Sigmoid colon (tissue), 6 donors: ENCODE measurements at regions not wholly inside any gene's neighbourhood (a gene's known extent, or its start where the extent isn't known, plus 50 kb on each side); places are given as distances from the start of the nearest gene placed in this dataset.
"Not testable (repeated sequence)": the region's sequence is repeated elsewhere in the genome, so short reads cannot be mapped to it uniquely, and the experiment has no call there.

Experiments
- DNase-seq: peaks from one replicate; pipeline ENCODE4 v3.0.0-alpha.2; 2019
- H3K27ac ChIP-seq, 4 donors: fragments of 200-600 bp; sonication (generic); one replicate each; pipeline ENCODE4 v1.5.1; 2016 to 2019; ENCODE audit warnings: mild to moderate bottlenecking in 1 of 4
- H3K27me3 ChIP-seq, 3 donors: fragments of 200-600 bp; sonication (generic); one replicate each; pipeline ENCODE4 v1.5.1; 2019; ENCODE audit warnings: mild to moderate bottlenecking in 1 of 3
- H3K36me3 ChIP-seq, 4 donors: fragments of 200-600 bp; sonication (generic); one replicate each; pipeline ENCODE4 v1.5.1; 2016 to 2019
- H3K4me1 ChIP-seq, 4 donors: fragments of 200-600 bp; sonication (generic); one replicate each; pipeline ENCODE4 v1.5.1; 2017 to 2019
- H3K4me3 ChIP-seq, 4 donors: fragments of 200-600 bp; sonication (generic); one replicate each; pipeline ENCODE4 v1.5.1; 2017 to 2019; ENCODE audit warnings: mild to moderate bottlenecking in 2 of 4, moderate library complexity in 1 of 4
- H3K9me3 ChIP-seq, 4 donors: fragments of 200-600 bp in 3 of 4; sonication (generic) in 3 of 4; one replicate each; pipeline versions ENCODE4 v1.5.1 to v1.6.1; 2013 to 2019
- EP300 ChIP-seq, 4 donors: sonication (generic); formaldehyde crosslinking; IDR thresholded peaks; one replicate each; pipeline ENCODE4 v1.6.1; 2017; ENCODE audit warnings: antibody characterized with exemption in 4 of 4
- POLR2A ChIP-seq, 2 donors: fragments of 450-650 bp; IDR thresholded peaks; one replicate each; pipeline ENCODE4 v1.6.1; 2016; ENCODE audit warnings: antibody characterized with exemption in 2 of 2, mild to moderate bottlenecking in 2 of 2, moderate library complexity in 2 of 2
- POLR2AphosphoS5 ChIP-seq, 4 donors: sonication (generic); formaldehyde crosslinking; IDR thresholded peaks; one replicate each; pipeline ENCODE4 v1.6.1; 2017; ENCODE audit warnings: antibody characterized with exemption in 4 of 4
- WGBS, 2 donors: extraction: QIAGEN DNeasy Blood & Tissue Kit; methylation state at CpG; one replicate each; pipeline ENCODE4 v1.1.7; 2013; 5-methylcytosine and 5-hydroxymethylcytosine counted together
- intact Hi-C: fragments of 100-400 bp; cut with DNase I; formaldehyde crosslinking; loops from one replicate; pipeline ENCODE4 v1.15.1; 2023
- TF ChIP-seq, protein P1 (sequence below), 4 experiments: fragments of 450-650 bp in 3 of 4; fragments of 200-600 bp in 1 of 4; IDR thresholded peaks; one replicate each; pipeline ENCODE4 v1.5.1; 2016 to 2019; ENCODE audit warnings: antibody characterized with exemption in 4 of 4, mild to moderate bottlenecking in 3 of 4, moderate library complexity in 2 of 4
- donor health status: healthy with polysubstance abuse.
- donor health status: healthy.

DNA sequence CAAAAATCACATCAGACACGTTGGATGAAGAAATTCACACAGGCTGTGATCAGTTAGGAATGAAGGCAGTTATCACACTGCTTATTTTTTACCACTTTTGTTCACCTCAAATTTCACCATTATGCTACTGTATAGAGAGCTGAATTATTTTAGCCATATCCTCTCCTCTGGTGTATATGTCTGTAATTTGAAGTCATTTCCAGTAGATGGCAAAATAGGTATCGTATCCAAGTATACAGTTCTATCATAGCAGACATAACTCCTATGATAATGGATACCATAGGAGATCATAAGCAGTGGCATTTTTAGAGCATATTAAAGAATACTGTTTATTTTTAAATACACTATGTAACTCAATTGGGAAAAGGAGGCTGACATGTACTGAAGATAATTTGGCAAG lies 909.7 kb downstream of the DNAJB9 start:
- Histone ChIP-seq H3K4me1 (no peaks in the 10 kb centered on the region), H3K27ac (no peak overlapping the region), H3K4me3 (no peak overlapping the region), H3K9me3 (no peaks in the 10 kb centered on the region), H3K27me3 (no peaks in the 10 kb centered on the region), H3K36me3 (no peaks in the 10 kb centered on the region)
- TF ChIP-seq, protein P1, sequence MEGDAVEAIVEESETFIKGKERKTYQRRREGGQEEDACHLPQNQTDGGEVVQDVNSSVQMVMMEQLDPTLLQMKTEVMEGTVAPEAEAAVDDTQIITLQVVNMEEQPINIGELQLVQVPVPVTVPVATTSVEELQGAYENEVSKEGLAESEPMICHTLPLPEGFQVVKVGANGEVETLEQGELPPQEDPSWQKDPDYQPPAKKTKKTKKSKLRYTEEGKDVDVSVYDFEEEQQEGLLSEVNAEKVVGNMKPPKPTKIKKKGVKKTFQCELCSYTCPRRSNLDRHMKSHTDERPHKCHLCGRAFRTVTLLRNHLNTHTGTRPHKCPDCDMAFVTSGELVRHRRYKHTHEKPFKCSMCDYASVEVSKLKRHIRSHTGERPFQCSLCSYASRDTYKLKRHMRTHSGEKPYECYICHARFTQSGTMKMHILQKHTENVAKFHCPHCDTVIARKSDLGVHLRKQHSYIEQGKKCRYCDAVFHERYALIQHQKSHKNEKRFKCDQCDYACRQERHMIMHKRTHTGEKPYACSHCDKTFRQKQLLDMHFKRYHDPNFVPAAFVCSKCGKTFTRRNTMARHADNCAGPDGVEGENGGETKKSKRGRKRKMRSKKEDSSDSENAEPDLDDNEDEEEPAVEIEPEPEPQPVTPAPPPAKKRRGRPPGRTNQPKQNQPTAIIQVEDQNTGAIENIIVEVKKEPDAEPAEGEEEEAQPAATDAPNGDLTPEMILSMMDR (IDR thresholded peaks at IDR 0.05) = no peak
- no peak for TF ChIP-seq POLR2A (IDR thresholded peaks at IDR 0.05)
- no peak for TF ChIP-seq EP300 (IDR thresholded peaks at IDR 0.05)
- no peak for TF ChIP-seq POLR2AphosphoS5 (IDR thresholded peaks at IDR 0.05)
- 30 to 58% methylated on average over 2 of the region's 2 CpGs for WGBS, 2 donors
- intact Hi-C loops = no loop called here
- DNase-seq = no peak

DNA sequence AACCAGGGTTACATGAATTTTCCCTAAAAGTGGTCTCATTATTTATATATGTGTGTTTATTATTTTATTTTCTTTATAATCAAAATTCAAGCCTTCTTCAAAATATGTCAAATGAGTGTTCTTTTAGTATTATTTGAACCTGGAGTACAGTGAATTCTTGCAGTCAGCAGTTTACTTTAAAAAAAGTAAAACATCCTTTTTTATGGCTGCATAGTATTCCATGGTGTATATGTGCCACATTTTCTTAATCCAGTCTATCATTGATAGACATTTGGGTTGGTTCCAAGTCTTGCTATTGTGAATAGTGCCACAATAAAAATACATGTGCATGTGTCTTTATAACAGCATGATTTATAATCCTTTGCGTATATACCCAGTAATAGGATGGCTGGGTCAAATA lies 920.9 kb downstream of the DNAJB9 start:
- WGBS, 2 donors = 98% methylated on average over 1 of the region's 1 CpG
- DNase-seq, intact Hi-C loops, H3K9me3 ChIP-seq, H3K4me1 ChIP-seq, H3K27me3 ChIP-seq, H3K27ac ChIP-seq, H3K36me3 ChIP-seq, H3K4me3 ChIP-seq: not testable (repeated sequence)

DNA sequence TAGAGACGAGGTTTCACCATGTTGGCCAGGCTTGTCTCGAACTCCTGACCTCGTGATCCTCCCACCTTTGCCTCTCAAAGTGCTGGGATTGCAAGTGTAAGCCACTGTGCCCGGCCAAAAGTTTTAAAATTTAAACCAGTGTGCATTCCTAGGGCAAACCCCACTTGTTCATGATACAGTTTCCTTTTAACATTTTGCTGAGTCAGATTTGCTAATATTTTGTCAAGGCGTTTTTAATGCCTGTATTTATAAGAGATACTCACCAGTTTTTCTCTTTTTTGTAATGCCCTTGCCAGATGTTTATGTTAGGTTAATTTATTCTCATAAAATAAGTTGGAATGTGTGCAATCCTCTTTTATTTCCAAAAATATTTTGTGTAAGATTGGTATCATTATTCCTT lies 927.4 kb downstream of the DNAJB9 start:
- TF ChIP-seq, protein P1 (IDR thresholded peaks at IDR 0.05) = no peak
- no peak for TF ChIP-seq POLR2AphosphoS5 (IDR thresholded peaks at IDR 0.05)
- no peak for TF ChIP-seq EP300 (IDR thresholded peaks at IDR 0.05)
- TF ChIP-seq POLR2A (IDR thresholded peaks at IDR 0.05) = no peak
- no peak for DNase-seq
- H3K36me3 ChIP-seq = no peaks in the 10 kb centered on the region
- intact Hi-C loops = no loop called here
- H3K4me1 ChIP-seq = no peaks in the 10 kb centered on the region
- no peaks in the 10 kb centered on the region for H3K9me3 ChIP-seq
- H3K4me3 ChIP-seq = no peak overlapping the region
- H3K27ac ChIP-seq = no peak overlapping the region
- no peaks in the 10 kb centered on the region for H3K27me3 ChIP-seq
- 77 to 82% methylated on average over 5 of the region's 5 CpGs for WGBS, 2 donors

DNA sequence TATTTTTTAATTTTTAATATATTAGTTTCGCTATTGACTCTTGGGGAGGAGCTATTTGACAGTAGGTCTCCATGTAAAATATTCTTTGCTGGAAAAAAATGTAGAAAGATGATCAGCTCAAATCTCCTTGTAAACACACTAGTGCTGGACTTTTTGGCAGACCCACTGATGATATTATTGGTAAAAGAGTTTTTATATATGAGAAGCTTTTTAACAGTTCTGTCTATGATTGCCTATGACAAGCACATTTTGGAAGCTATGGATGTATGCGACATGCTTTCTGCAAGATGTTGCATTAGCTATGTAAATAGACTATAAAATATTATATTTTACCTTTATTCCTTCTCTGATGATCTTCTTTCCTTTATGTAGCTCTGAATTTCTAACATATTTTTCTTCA lies 928.5 kb downstream of the DNAJB9 start:
- TF ChIP-seq EP300 (IDR thresholded peaks at IDR 0.05) = no peak
- TF ChIP-seq, protein P1 (IDR thresholded peaks at IDR 0.05) = no peak
- TF ChIP-seq POLR2A (IDR thresholded peaks at IDR 0.05) = no peak
- Histone ChIP-seq H3K36me3 (no peaks in the 10 kb centered on the region), H3K4me3 (no peak overlapping the region), H3K9me3 (no peaks in the 10 kb centered on the region), H3K27ac (no peak overlapping the region), H3K4me1 (no peaks in the 10 kb centered on the region), H3K27me3 (no peaks in the 10 kb centered on the region)
- intact Hi-C loops = no loop called here
- WGBS, 2 donors = 79 to 82% methylated on average over 2 of the region's 2 CpGs
- no peak for DNase-seq

DNA sequence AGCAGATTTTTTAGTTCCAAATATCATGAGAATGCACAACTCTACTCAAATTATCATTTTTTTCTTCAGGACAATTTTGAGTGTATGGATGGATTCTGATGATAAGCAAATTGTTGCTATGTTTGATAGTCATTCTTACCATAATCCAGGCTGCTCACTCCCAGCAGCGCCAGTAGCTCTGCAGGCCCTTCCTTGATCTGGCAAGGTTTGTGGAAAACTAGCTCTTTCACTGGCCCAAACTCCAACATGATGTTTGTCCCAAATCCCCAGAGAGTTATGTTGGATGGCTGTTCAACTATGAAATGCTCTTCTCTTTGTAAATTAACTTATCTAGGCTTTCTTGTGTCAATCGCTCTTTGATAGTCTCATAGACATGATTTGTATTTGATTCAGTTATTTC lies 933.7 kb downstream of the DNAJB9 start:
- TF ChIP-seq POLR2A (IDR thresholded peaks at IDR 0.05) = no peak
- TF ChIP-seq, protein P1 (IDR thresholded peaks at IDR 0.05) = no peak
- no peak for TF ChIP-seq EP300 (IDR thresholded peaks at IDR 0.05)
- TF ChIP-seq POLR2AphosphoS5 (IDR thresholded peaks at IDR 0.05) = no peak
- H3K4me1 ChIP-seq = no peaks in the 10 kb centered on the region
- no peak overlapping the region for H3K4me3 ChIP-seq
- WGBS, 2 donors = 86 to 93% methylated on average over 2 of the region's 2 CpGs
- DNase-seq = no peak
- intact Hi-C loops = no loop called here
- no peak overlapping the region for H3K27ac ChIP-seq
- no peaks in the 10 kb centered on the region for H3K9me3 ChIP-seq
- H3K36me3 ChIP-seq = no peaks in the 10 kb centered on the region
- H3K27me3 ChIP-seq = no peaks in the 10 kb centered on the region
